H1 (cell line): ENCODE measurements at regions not wholly inside any gene's neighbourhood (a gene's known extent, or its start where the extent isn't known, plus 50 kb on each side); places are given as distances from the start of the nearest gene placed in this dataset.

ENCODE experiments used
- CTCF ChIP-seq, 3 experiments: IDR thresholded peaks; 1 replicate in 2 of 3; 2 replicates in 1 of 3; pipeline versions ENCODE4 v1.5.1 to v1.6.1; 2011; ENCODE audit warnings: low read length in 3 of 3, mild to moderate bottlenecking in 3 of 3, inconsistent platforms in 2 of 3, low read depth in 1 of 3, moderate library complexity in 1 of 3; ENCODE audit not compliant: insufficient read depth in 1 of 3; ENCODE audit errors: control extremely low read depth in 1 of 3
- EZH2 ChIP-seq: fragments of 200-600 bp; sonication (generic); IDR thresholded peaks from 2 replicates; pipeline ENCODE4 v1.7.1; 2012; ENCODE audit warnings: low read depth, mild to moderate bottlenecking, moderate library complexity, low read length, inconsistent platforms; ENCODE audit not compliant: severe bottlenecking

GRCh38 chr18:43414006-43414405 is 136.7 kb upstream of the SYT4 start:
- TF ChIP-seq EZH2: no peak
- TF ChIP-seq CTCF (IDR thresholded peaks at IDR 0.05; ENCODE audit: control extremely low read depth in 1 of 3, insufficient read depth in 1 of 3, low read depth in 1 of 3, low read length in 3 of 3): no peak
